GM12878 (cell line): ENCODE measurements at regions not wholly inside any gene's neighbourhood (a gene's known extent, or its start where the extent isn't known, plus 50 kb on each side); places are given as distances from the start of the nearest gene placed in this dataset.

ENCODE experiments used
- ATAC-seq: fragments of 200-7000 bp; cut with Tn5 transposase; 3 replicates; pipeline ENCODE4 v1.9.1; 2020; ENCODE audit warnings: mild to moderate bottlenecking, moderate library complexity
- BruUV-seq: library from RNA; stranded (reverse); fragments of 400-500 nt; replicated peaks from 2 replicates; lab custom pipeline; 2021; lab: Mats Ljungman, UMichigan
- CTCF ChIA-PET: fragments of 300-600 bp; sonication (Branson Sonifier 250); formaldehyde crosslinking; extraction: SDS; loops from one replicate; lab custom pipeline; 2021; ENCODE audit warnings: inconsistent platforms; lab: Yijun Ruan, JAX
- POLR2A ChIA-PET: fragments of 350-600 bp; formaldehyde crosslinking; extraction: SDS; loops from one replicate; lab custom pipeline; 2021; ENCODE audit warnings: inconsistent platforms; lab: Charles Lee
- RAD21 ChIA-PET: fragments of 300-600 bp; sonication (Branson Sonifier 250); formaldehyde crosslinking; loops from one replicate; lab custom pipeline; 2023; ENCODE audit warnings: antibody characterized with exemption; ENCODE audit not compliant: unreplicated experiment; lab: Charles Lee
- SMC1A ChIA-PET: fragments of 300-600 bp; sonication (Branson Sonifier 250); formaldehyde crosslinking; loops from one replicate; lab custom pipeline; 2023; ENCODE audit not compliant: unreplicated experiment, uncharacterized antibody; lab: Charles Lee
- DNase-seq: peaks from one replicate; pipeline ENCODE4 v3.0.0-alpha.2; 2011; ENCODE audit warnings: low read depth, low spot score
- FAIRE-seq: peaks from 3 replicates; lab custom pipeline; 2011; peaks lifted over from hg19 to GRCh38; lab: Jason Lieb, UNC
- H2AFZ ChIP-seq: 2 replicates; pipeline ENCODE4 v1.6.0; 2011; ENCODE audit warnings: low read depth, low read length, control low read depth; ENCODE audit not compliant: control insufficient read depth
- H3K27ac ChIP-seq: 2 replicates; pipeline ENCODE4 v1.5.1; 2011; ENCODE audit warnings: control low read depth; ENCODE audit not compliant: control insufficient read depth, insufficient read depth
- H3K27me3 ChIP-seq, 2 experiments: replicated peaks in 1 of 2; 2 replicates each; pipeline versions ENCODE4 v1.6.0 to v1.6.1; 2011; ENCODE audit warnings: low read length in 1 of 2; ENCODE audit not compliant: control insufficient read depth in 2 of 2, insufficient read depth in 2 of 2
- H3K36me3 ChIP-seq, 2 experiments: 2 replicates each; pipeline ENCODE4 v1.5.1; 2011; ENCODE audit warnings: low read length in 1 of 2; ENCODE audit not compliant: control insufficient read depth in 2 of 2, insufficient read depth in 2 of 2
- H3K4me1 ChIP-seq: 2 replicates; pipeline ENCODE4 v1.6.1; 2011; ENCODE audit warnings: mild to moderate bottlenecking, low read length, moderate library complexity, mixed read lengths; ENCODE audit not compliant: control insufficient read depth, insufficient read depth
- H3K4me2 ChIP-seq: 2 replicates; pipeline ENCODE4 v1.6.0; 2011; ENCODE audit warnings: control low read depth; ENCODE audit not compliant: control insufficient read depth, insufficient read depth
- H3K4me3 ChIP-seq: fragments of 200-600 bp; sonication (generic); 2 replicates; pipeline ENCODE4 v1.5.1; 2016
- H3K79me2 ChIP-seq: 2 replicates; pipeline ENCODE4 v1.6.0; 2011; ENCODE audit warnings: low read length; ENCODE audit not compliant: control insufficient read depth, insufficient read depth
- H3K9ac ChIP-seq: 2 replicates; pipeline ENCODE4 v1.8.0; 2011; ENCODE audit warnings: low read length, control low read depth, mixed read lengths; ENCODE audit not compliant: control insufficient read depth, insufficient read depth
- H3K9me3 ChIP-seq: replicated peaks from 3 replicates; pipeline ENCODE4 v1.5.1; 2011; ENCODE audit warnings: mild to moderate bottlenecking, low read length; ENCODE audit not compliant: control insufficient read depth, insufficient read depth
- H4K20me1 ChIP-seq: 2 replicates; pipeline ENCODE4 v1.6.0; 2011; ENCODE audit not compliant: control insufficient read depth, insufficient read depth
- CREB1 ChIP-seq: IDR thresholded peaks from 2 replicates; pipeline ENCODE4 v1.6.1; 2012; ENCODE audit warnings: low read depth, mild to moderate bottlenecking, inconsistent platforms
- FOS ChIP-seq: IDR thresholded peaks from 3 replicates; pipeline ENCODE4 v1.6.1; 2011; ENCODE audit warnings: borderline replicate concordance; ENCODE audit not compliant: insufficient read length; ENCODE audit errors: extremely low read depth
- NR2C2 ChIP-seq: IDR thresholded peaks from 2 replicates; pipeline ENCODE4 v1.6.1; 2011; ENCODE audit warnings: borderline replicate concordance, low read depth; ENCODE audit not compliant: control insufficient read depth, insufficient read length
- PAX8 ChIP-seq: fragments of 450-650 bp; IDR thresholded peaks from 2 replicates; pipeline ENCODE4 v1.6.1; 2017; ENCODE audit warnings: mild to moderate bottlenecking, moderate library complexity
- POLR2A ChIP-seq: IDR thresholded peaks from 2 replicates; pipeline ENCODE4 v1.6.1; 2011; ENCODE audit warnings: low read depth, mild to moderate bottlenecking, low read length
- POU2F2 ChIP-seq: IDR thresholded peaks from 3 replicates; pipeline ENCODE4 v1.6.1; 2011; ENCODE audit warnings: low read depth, mild to moderate bottlenecking, low read length, borderline replicate concordance
- RBBP5 ChIP-seq: fragments of 200-600 bp; sonication (generic); conservative IDR thresholded peaks from 2 replicates; pipeline ENCODE4 v1.6.1; 2016
- RFX5 ChIP-seq: IDR thresholded peaks from 2 replicates; pipeline ENCODE4 v1.6.1; 2011; ENCODE audit warnings: low read depth, low read length, improper control_type of control experiment
- SMAD1 ChIP-seq: fragments of 450-650 bp; IDR thresholded peaks from 2 replicates; pipeline ENCODE4 v1.6.1; 2018; ENCODE audit warnings: mild to moderate bottlenecking, low read depth; ENCODE audit not compliant: partially characterized antibody
- SREBF2 ChIP-seq: IDR thresholded peaks from 2 replicates; pipeline ENCODE4 v1.6.1; 2012; ENCODE audit warnings: mild to moderate bottlenecking, low read length
- SRF ChIP-seq, 2 experiments: IDR thresholded peaks; 2 replicates each; pipeline ENCODE4 v1.6.1; 2011; ENCODE audit warnings: low read depth in 2 of 2, low read length in 2 of 2, mild to moderate bottlenecking in 1 of 2, moderate library complexity in 1 of 2
- SUZ12 ChIP-seq: fragments of 200-600 bp; sonication (generic); IDR thresholded peaks from one replicate; pipeline ENCODE4 v1.6.1; 2018; ENCODE audit warnings: antibody characterized with exemption, mild to moderate bottlenecking; ENCODE audit not compliant: unreplicated experiment
- ZNF274 ChIP-seq: IDR thresholded peaks from one replicate; pipeline ENCODE4 v1.8.0; 2011; ENCODE audit not compliant: insufficient read length, insufficient read depth
- WGBS: methylation state at CpG from one replicate; pipeline ENCODE4 v1.1.6; 2016; ENCODE audit warnings: low lambda C conversion rate; ENCODE audit not compliant: insufficient replicate concordance, insufficient coverage; ENCODE audit errors: missing lambda C conversion rate; 5-methylcytosine and 5-hydroxymethylcytosine counted together
- in situ Hi-C: fragments of 300-500 bp; cut with MboI; formaldehyde crosslinking; loops from 9 replicates; pipeline ENCODE4 v1.14.3; 2018; ENCODE audit warnings: mixed read lengths
- intact Hi-C: fragments of 100-400 bp; cut with micrococcal nuclease; formaldehyde crosslinking; loops from one replicate; pipeline ENCODE4 v1.14.2; 2022; ENCODE audit not compliant: unreplicated experiment
- TF ChIP-seq, protein P1 (sequence below): IDR thresholded peaks from 2 replicates; pipeline ENCODE4 v1.6.1; 2012; ENCODE audit warnings: low read depth, low read length, improper control_type of control experiment
- TF ChIP-seq, protein P2 (sequence below): fragments of 450-650 bp; IDR thresholded peaks from 2 replicates; pipeline ENCODE4 v1.6.1; 2017; ENCODE audit warnings: borderline replicate concordance

DNA sequence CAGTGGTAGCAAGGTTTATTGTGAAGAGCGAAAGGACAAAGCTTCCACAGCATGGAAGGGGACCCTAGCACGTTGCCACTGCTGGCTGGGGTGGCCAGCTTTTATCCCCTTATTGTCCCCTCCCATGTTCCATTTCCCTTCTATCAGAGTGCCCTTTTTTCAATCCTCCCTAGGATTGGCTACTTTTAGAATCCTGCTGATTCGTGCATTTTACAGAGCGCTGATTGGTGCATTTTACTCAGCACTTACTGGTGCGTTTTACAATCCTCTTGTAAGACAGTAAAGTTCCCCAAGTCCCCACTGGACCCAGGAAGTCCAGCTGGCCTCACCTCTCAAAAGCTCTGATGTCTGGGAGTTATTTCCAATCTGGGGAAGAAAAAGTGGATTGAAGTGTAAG is 90.1 kb downstream of the CD8B2 start:
- WGBS: 58% methylated on average over 5 of the region's 5 CpGs
- H3K79me2 ChIP-seq: no peaks in the 10 kb centered on the region
- no peak for ATAC-seq
- RAD21 ChIA-PET: no interaction called here
- H3K36me3 ChIP-seq: no peaks in the 10 kb centered on the region
- H2AFZ ChIP-seq: no peak overlapping the region
- no peaks in the 10 kb centered on the region for H3K9me3 ChIP-seq
- no peaks in the 10 kb centered on the region for H3K4me1 ChIP-seq
- TF ChIP-seq POU2F2 (no peak), ZNF274 (no peak), SRF (IDR thresholded peaks at IDR 0.05; ENCODE audit: low read depth in 2 of 2, low read length in 2 of 2) (no peak), CREB1 (no peak), PAX8 (no peak), POLR2A (no peak), SUZ12 (no peak), NR2C2 (no peak), RBBP5 (no peak), RFX5 (no peak), SREBF2 (no peak), SMAD1 (no peak), FOS (no peak)
- TF ChIP-seq, protein P1, sequence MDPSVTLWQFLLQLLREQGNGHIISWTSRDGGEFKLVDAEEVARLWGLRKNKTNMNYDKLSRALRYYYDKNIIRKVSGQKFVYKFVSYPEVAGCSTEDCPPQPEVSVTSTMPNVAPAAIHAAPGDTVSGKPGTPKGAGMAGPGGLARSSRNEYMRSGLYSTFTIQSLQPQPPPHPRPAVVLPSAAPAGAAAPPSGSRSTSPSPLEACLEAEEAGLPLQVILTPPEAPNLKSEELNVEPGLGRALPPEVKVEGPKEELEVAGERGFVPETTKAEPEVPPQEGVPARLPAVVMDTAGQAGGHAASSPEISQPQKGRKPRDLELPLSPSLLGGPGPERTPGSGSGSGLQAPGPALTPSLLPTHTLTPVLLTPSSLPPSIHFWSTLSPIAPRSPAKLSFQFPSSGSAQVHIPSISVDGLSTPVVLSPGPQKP: no peak
- TF ChIP-seq, protein P2, sequence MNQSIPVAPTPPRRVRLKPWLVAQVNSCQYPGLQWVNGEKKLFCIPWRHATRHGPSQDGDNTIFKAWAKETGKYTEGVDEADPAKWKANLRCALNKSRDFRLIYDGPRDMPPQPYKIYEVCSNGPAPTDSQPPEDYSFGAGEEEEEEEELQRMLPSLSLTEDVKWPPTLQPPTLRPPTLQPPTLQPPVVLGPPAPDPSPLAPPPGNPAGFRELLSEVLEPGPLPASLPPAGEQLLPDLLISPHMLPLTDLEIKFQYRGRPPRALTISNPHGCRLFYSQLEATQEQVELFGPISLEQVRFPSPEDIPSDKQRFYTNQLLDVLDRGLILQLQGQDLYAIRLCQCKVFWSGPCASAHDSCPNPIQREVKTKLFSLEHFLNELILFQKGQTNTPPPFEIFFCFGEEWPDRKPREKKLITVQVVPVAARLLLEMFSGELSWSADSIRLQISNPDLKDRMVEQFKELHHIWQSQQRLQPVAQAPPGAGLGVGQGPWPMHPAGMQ: no peak
- intact Hi-C loops: no loop called here
- no peak for FAIRE-seq
- no peak overlapping the region for H3K4me3 ChIP-seq
- in situ Hi-C loops: no loop called here
- H3K27me3 ChIP-seq: no peaks in the 10 kb centered on the region; a peak in 1 of 4 replicates
- POLR2A ChIA-PET: no interaction called here
- no peak for DNase-seq
- no peak overlapping the region for H3K4me2 ChIP-seq
- SMC1A ChIA-PET: interaction anchor here (0.6 kb wide), 1 partner anchor 105 kb away, joined by 3 read pairs; no protein-coding TSS in a partner anchor
- CTCF ChIA-PET: interaction anchor here (0.6 kb wide), 1 partner anchor 10 kb away, joined by 3 read pairs; no protein-coding TSS in a partner anchor
- no peak overlapping the region for H3K9ac ChIP-seq
- no peaks in the 10 kb centered on the region for H4K20me1 ChIP-seq
- no TSS peak for BruUV-seq
- H3K27ac ChIP-seq: no peak overlapping the region
